DMS53 (cell line): ENCODE measurements at regions not wholly inside any gene's neighbourhood (a gene's known extent, or its start where the extent isn't known, plus 50 kb on each side); places are given as distances from the start of the nearest gene placed in this dataset.
"Not testable (repeated sequence)": the region's sequence is repeated elsewhere in the genome, so short reads cannot be mapped to it uniquely, and the experiment has no call there.

Source experiments
- DNase-seq: peaks from one replicate; lab custom pipeline; 2025; lab: John Stamatoyannopoulos, UW

GRCh38 chr6:53446151-53446550 is 97.4 kb upstream of the ELOVL5 start:
- no peak for DNase-seq

- no peak for DNase-seq
Observed at GRCh38 chr6:53441761-53442160, 93.0 kb upstream of the ELOVL5 start.

GRCh38 chr6:53441035-53441493 is 92.3 kb upstream of the ELOVL5 start:
- DNase-seq, result no peak

GRCh38 chr6:53440336-53440945 is 91.7 kb upstream of the ELOVL5 start:
- no peak for DNase-seq

- no peak for DNase-seq
Observed at GRCh38 chr6:53439556-53439955, 90.8 kb upstream of the ELOVL5 start.

GRCh38 chr6:53437557-53438202 is 88.9 kb upstream of the ELOVL5 start:
- DNase-seq, result peak; percentile 89

GRCh38 chr6:53436526-53437303 is 88.0 kb upstream of the ELOVL5 start:
- no peak for DNase-seq

- DNase-seq, result no peak
Observed at GRCh38 chr6:53433951-53434285, 85.2 kb upstream of the ELOVL5 start.

- DNase-seq, result peak; percentile 57
Observed at GRCh38 chr6:53433261-53433950, 84.7 kb upstream of the ELOVL5 start.

- peak; percentile 94 for DNase-seq
Observed at GRCh38 chr6:53432318-53433161, 83.8 kb upstream of the ELOVL5 start.

- peak; percentile 57 for DNase-seq
Observed at GRCh38 chr6:53431704-53432103, 83.0 kb upstream of the ELOVL5 start.

- DNase-seq, result no peak
Observed at GRCh38 chr6:53429401-53429800, 80.7 kb upstream of the ELOVL5 start.

- DNase-seq, result no peak
Observed at GRCh38 chr6:53428886-53429285, 80.1 kb upstream of the ELOVL5 start.

- DNase-seq, result no peak
Observed at GRCh38 chr6:53426667-53427270, 78.0 kb upstream of the ELOVL5 start.

GRCh38 chr6:53426117-53426516 is 77.4 kb upstream of the ELOVL5 start:
- no peak for DNase-seq

- no peak for DNase-seq
Observed at GRCh38 chr6:53424976-53425718, 76.4 kb upstream of the ELOVL5 start.

- no peak for DNase-seq
Observed at GRCh38 chr6:53424300-53424699, 75.5 kb upstream of the ELOVL5 start.

GRCh38 chr6:53423560-53423959 is 74.8 kb upstream of the ELOVL5 start:
- not testable (repeated sequence) for DNase-seq

GRCh38 chr6:53419026-53419425 is 70.3 kb upstream of the ELOVL5 start:
- DNase-seq, result no peak

GRCh38 chr6:53418288-53418687 is 69.5 kb upstream of the ELOVL5 start:
- no peak for DNase-seq

- no peak for DNase-seq
Observed at GRCh38 chr6:53417141-53417540, 68.4 kb upstream of the ELOVL5 start.
